HEK293 (cell line): ENCODE measurements at regions not wholly inside any gene's neighbourhood (a gene's known extent, or its start where the extent isn't known, plus 50 kb on each side); places are given as distances from the start of the nearest gene placed in this dataset.

Source experiments
- CTCF ChIA-PET: fragments of 350-600 bp; formaldehyde crosslinking; extraction: SDS; loops from one replicate; lab custom pipeline; 2021; ENCODE audit warnings: antibody characterized with exemption; lab: Yijun Ruan, JAX
- POLR2A ChIA-PET: fragments of 300-600 bp; formaldehyde crosslinking; extraction: SDS; loops from one replicate; lab custom pipeline; 2020; ENCODE audit warnings: antibody characterized with exemption, inconsistent platforms; lab: Yijun Ruan, JAX
- H3K27ac ChIP-seq: fragments of 200-500 bp; sonication (Bioruptor generic); 2 replicates; pipeline ENCODE4 v1.5.1; 2014; ENCODE audit warnings: low read depth, low read length, control low read depth, inconsistent platforms; ENCODE audit errors: extremely low read depth
- H3K36me3 ChIP-seq, 2 experiments: fragments of 200-500 bp in 1 of 2; sonication (Bioruptor generic) in 1 of 2; 1 replicate in 1 of 2; 2 replicates in 1 of 2; pipeline ENCODE4 v1.5.1; 2014 to 2017; ENCODE audit warnings: inconsistent platforms in 2 of 2, low read length in 2 of 2; ENCODE audit not compliant: control insufficient read depth in 2 of 2, insufficient read depth in 1 of 2
- H3K4me1 ChIP-seq: fragments of 200-500 bp; sonication (Bioruptor generic); 2 replicates; pipeline ENCODE4 v1.5.1; 2014; ENCODE audit warnings: mild to moderate bottlenecking, low read length, inconsistent platforms; ENCODE audit not compliant: control insufficient read depth, insufficient read depth
- H3K4me3 ChIP-seq: 2 replicates; pipeline ENCODE4 v1.5.1; 2011; ENCODE audit warnings: low read depth, mild to moderate bottlenecking, control low read depth, low read length, moderate library complexity
- H3K9me3 ChIP-seq: fragments of 200-500 bp; sonication (Bioruptor generic); 2 replicates; pipeline ENCODE4 v1.5.1; 2014; ENCODE audit warnings: low read depth, low read length, inconsistent platforms; ENCODE audit not compliant: control insufficient read depth, insufficient read depth
- EGR2 ChIP-seq: fragments of 450-650 bp; formaldehyde crosslinking; IDR thresholded peaks from 2 replicates; pipeline ENCODE4 v1.5.1; 2016; ENCODE audit warnings: low read depth, missing biosample characterization, missing genetic modification characterization
- KLF7 ChIP-seq: fragments of 450-650 bp; formaldehyde crosslinking; IDR thresholded peaks from 2 replicates; pipeline ENCODE4 v1.5.1; 2016; ENCODE audit warnings: missing biosample characterization, missing genetic modification characterization, borderline replicate concordance
- SALL2 ChIP-seq: fragments of 450-650 bp; formaldehyde crosslinking; IDR thresholded peaks from 2 replicates; pipeline ENCODE4 v1.5.0; 2017; ENCODE audit warnings: missing biosample characterization, mild to moderate bottlenecking, missing genetic modification characterization, borderline replicate concordance
- SP3 ChIP-seq: fragments of 450-650 bp; formaldehyde crosslinking; IDR thresholded peaks from 2 replicates; pipeline ENCODE4 v1.5.1; 2016; ENCODE audit warnings: missing biosample characterization, missing genetic modification characterization
- ZBTB48 ChIP-seq: fragments of 450-650 bp; formaldehyde crosslinking; IDR thresholded peaks from 2 replicates; pipeline ENCODE4 v1.5.1; 2016; ENCODE audit warnings: missing biosample characterization, missing genetic modification characterization
- ZBTB6 ChIP-seq: fragments of 450-650 bp; formaldehyde crosslinking; IDR thresholded peaks from 2 replicates; pipeline ENCODE4 v1.5.1; 2017; ENCODE audit warnings: missing biosample characterization, missing genetic modification characterization
- ZFHX2 ChIP-seq: fragments of 450-650 bp; formaldehyde crosslinking; conservative IDR thresholded peaks from 2 replicates; pipeline ENCODE4 v1.5.1; 2016; ENCODE audit warnings: missing biosample characterization, missing genetic modification characterization
- ZNF133 ChIP-seq: fragments of 450-650 bp; formaldehyde crosslinking; IDR thresholded peaks from 2 replicates; pipeline ENCODE4 v1.5.1; 2016; ENCODE audit warnings: missing biosample characterization, missing genetic modification characterization
- ZNF140 ChIP-seq: fragments of 450-650 bp; formaldehyde crosslinking; IDR thresholded peaks from 2 replicates; pipeline ENCODE4 v1.5.1; 2016; ENCODE audit warnings: missing biosample characterization, missing genetic modification characterization
- ZNF16 ChIP-seq: fragments of 450-650 bp; formaldehyde crosslinking; IDR thresholded peaks from 2 replicates; pipeline ENCODE4 v1.5.1; 2016; ENCODE audit warnings: low read depth, missing biosample characterization, missing genetic modification characterization
- ZNF239 ChIP-seq: fragments of 450-650 bp; formaldehyde crosslinking; IDR thresholded peaks from 2 replicates; pipeline ENCODE4 v1.5.1; 2016; ENCODE audit warnings: missing biosample characterization, missing genetic modification characterization
- ZNF324 ChIP-seq: fragments of 450-650 bp; formaldehyde crosslinking; IDR thresholded peaks from 2 replicates; pipeline ENCODE4 v1.5.1; 2016; ENCODE audit warnings: missing biosample characterization, missing genetic modification characterization
- ZNF37A ChIP-seq: fragments of 450-650 bp; IDR thresholded peaks from 2 replicates; pipeline ENCODE4 v1.5.1; 2018; ENCODE audit warnings: missing biosample characterization, missing genetic modification characterization
- ZNF514 ChIP-seq: fragments of 450-650 bp; formaldehyde crosslinking; IDR thresholded peaks from 2 replicates; pipeline ENCODE4 v1.5.1; 2016; ENCODE audit warnings: missing biosample characterization, missing genetic modification characterization
- ZNF530 ChIP-seq: fragments of 450-650 bp; formaldehyde crosslinking; IDR thresholded peaks from 2 replicates; pipeline ENCODE4 v1.5.1; 2016; ENCODE audit warnings: low read depth, missing biosample characterization, missing genetic modification characterization
- ZNF621 ChIP-seq: fragments of 450-650 bp; formaldehyde crosslinking; IDR thresholded peaks from 2 replicates; pipeline ENCODE4 v1.5.1; 2017; ENCODE audit warnings: missing biosample characterization, missing genetic modification characterization
- ZNF704 ChIP-seq: fragments of 450-650 bp; formaldehyde crosslinking; IDR thresholded peaks from 2 replicates; pipeline ENCODE4 v1.5.1; 2016; ENCODE audit warnings: missing biosample characterization, missing genetic modification characterization
- TF ChIP-seq, protein P1 (sequence below): fragments of 450-650 bp; formaldehyde crosslinking; IDR thresholded peaks from 2 replicates; pipeline ENCODE4 v1.5.0; 2017; ENCODE audit warnings: missing biosample characterization, missing genetic modification characterization, borderline replicate concordance
- TF ChIP-seq, protein P2 (sequence below): fragments of 450-650 bp; formaldehyde crosslinking; IDR thresholded peaks from 2 replicates; pipeline ENCODE4 v1.5.1; 2016; ENCODE audit warnings: missing biosample characterization, missing genetic modification characterization

GRCh38 chr14:34203251-34203722, 252.4 kb upstream of the EGLN3 start (continued):
- TF ChIP-seq, protein P1, sequence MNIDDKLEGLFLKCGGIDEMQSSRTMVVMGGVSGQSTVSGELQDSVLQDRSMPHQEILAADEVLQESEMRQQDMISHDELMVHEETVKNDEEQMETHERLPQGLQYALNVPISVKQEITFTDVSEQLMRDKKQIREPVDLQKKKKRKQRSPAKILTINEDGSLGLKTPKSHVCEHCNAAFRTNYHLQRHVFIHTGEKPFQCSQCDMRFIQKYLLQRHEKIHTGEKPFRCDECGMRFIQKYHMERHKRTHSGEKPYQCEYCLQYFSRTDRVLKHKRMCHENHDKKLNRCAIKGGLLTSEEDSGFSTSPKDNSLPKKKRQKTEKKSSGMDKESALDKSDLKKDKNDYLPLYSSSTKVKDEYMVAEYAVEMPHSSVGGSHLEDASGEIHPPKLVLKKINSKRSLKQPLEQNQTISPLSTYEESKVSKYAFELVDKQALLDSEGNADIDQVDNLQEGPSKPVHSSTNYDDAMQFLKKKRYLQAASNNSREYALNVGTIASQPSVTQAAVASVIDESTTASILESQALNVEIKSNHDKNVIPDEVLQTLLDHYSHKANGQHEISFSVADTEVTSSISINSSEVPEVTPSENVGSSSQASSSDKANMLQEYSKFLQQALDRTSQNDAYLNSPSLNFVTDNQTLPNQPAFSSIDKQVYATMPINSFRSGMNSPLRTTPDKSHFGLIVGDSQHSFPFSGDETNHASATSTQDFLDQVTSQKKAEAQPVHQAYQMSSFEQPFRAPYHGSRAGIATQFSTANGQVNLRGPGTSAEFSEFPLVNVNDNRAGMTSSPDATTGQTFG (tag by site-specific recombination): no peak
- TF ChIP-seq, all 188 proteins: peak for 0

DNA sequence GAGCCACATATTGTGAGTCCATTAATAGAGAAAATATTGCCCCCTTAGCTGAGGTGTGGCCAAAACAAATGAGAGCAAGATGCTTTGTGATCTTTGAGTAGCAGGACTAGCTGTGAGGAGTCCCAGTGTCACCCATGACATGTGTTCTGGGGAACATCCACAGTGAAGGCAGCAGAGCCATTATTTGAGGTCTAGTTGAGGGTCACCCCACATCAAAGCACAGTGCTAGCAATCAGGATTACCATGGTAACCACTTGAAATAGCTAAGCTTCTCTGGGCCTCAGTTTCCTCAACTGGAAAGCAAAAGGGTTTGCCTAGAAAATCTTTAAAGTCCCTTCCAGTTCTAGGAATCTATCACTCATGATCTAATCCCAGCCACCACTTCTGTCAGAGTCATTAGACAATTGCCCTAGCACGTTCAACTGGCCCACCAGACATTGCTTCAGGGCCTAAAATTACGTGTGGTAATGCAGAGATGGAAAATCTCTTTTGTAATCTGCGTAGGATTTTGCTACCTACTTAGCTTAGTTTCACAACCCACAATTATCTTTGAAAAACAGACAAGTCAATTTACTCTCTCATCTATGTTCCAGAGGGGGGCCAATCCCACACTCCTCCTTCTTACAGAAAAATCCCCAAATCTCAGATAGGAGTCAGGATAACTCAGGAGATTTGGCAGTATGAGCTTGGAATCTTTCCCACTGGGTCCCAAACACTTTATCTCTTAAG, 251.2 kb upstream of the EGLN3 start:
- POLR2A ChIA-PET: no interaction called here

DNA sequence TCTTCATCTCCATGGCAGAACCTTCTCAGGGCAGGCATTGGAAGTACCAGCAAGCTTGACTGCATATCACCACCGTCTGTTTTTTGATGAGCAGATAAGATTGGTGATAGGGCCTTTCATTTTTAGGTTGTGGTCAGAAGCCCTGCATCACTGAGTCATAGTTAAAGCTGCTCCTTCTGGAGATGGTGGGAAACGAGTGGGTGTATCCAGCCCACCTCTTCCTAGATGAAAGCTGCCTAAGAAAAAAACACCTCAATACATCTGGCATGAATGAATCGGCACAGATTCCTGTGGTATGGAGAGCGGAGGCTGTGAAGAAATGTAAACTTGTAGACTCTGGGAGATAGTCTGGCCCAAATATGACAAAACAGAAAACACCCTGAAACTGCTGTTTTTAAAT, 248.7 kb upstream of the EGLN3 start:
- Histone ChIP-seq H3K4me3 (no peak overlapping the region), H3K36me3 (no peaks in the 10 kb centered on the region)
- POLR2A ChIA-PET: interaction anchor here (0.7 kb wide), 1 partner anchor 1090 kb away, joined by 5 read pairs; no protein-coding TSS in a partner anchor

More for the DNA sequence above, 251.2 kb upstream of the EGLN3 start:
- Histone ChIP-seq H3K4me1 (no peaks in the 10 kb centered on the region; the same call in 1 of the 2 replicates), H3K27ac (no peak overlapping the region), H3K4me3 (no peak overlapping the region), H3K36me3 (no peaks in the 10 kb centered on the region), H3K9me3 (no peaks in the 10 kb centered on the region)
- CTCF ChIA-PET: no interaction called here
- TF ChIP-seq, protein P2, sequence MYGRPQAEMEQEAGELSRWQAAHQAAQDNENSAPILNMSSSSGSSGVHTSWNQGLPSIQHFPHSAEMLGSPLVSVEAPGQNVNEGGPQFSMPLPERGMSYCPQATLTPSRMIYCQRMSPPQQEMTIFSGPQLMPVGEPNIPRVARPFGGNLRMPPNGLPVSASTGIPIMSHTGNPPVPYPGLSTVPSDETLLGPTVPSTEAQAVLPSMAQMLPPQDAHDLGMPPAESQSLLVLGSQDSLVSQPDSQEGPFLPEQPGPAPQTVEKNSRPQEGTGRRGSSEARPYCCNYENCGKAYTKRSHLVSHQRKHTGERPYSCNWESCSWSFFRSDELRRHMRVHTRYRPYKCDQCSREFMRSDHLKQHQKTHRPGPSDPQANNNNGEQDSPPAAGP (tag by site-specific recombination): no peak
- 0 out of 2 replicates have a peak, but pooled peaks have one; percentile 19 for TF ChIP-seq ZFHX2
- no peak for TF ChIP-seq SALL2 (tag by site-specific recombination)
- TF ChIP-seq EGR2: peak; percentile 72; the same call in 1 of the 2 replicates
- no peak for TF ChIP-seq ZNF37A (tag by site-specific recombination)
- no peak for TF ChIP-seq ZNF140 (tag by site-specific recombination)
- TF ChIP-seq ZNF704 (tag by site-specific recombination): no peak
- no peak for TF ChIP-seq KLF7 (tag by site-specific recombination)
- TF ChIP-seq ZNF324 (tag by site-specific recombination): no peak
- no peak for TF ChIP-seq ZNF16 (tag by site-specific recombination)
- TF ChIP-seq ZNF530 (tag by site-specific recombination): no peak
- no peak for TF ChIP-seq ZBTB6
- no peak for TF ChIP-seq SP3
- TF ChIP-seq ZNF514 (tag by site-specific recombination): no peak

More for the DNA sequence above, 248.7 kb upstream of the EGLN3 start:
- Histone ChIP-seq H3K27ac (no peak overlapping the region), H3K9me3 (no peaks in the 10 kb centered on the region), H3K4me1 (no peaks in the 10 kb centered on the region; the same call in 1 of the 2 replicates)
- no peak for TF ChIP-seq ZNF239 (tag by site-specific recombination)
- TF ChIP-seq ZNF704 (tag by site-specific recombination): no peak
- TF ChIP-seq ZNF133 (tag by site-specific recombination): no peak
- no peak for TF ChIP-seq ZNF621 (tag by site-specific recombination)
- TF ChIP-seq ZBTB48 (tag by site-specific recombination): no peak
- TF ChIP-seq EGR2: peak; percentile 79
- TF ChIP-seq ZFHX2: peak; percentile 61
- TF ChIP-seq SALL2 (tag by site-specific recombination): no peak
- CTCF ChIA-PET: no interaction called here
